H1 (cell line): ENCODE measurements at regions not wholly inside any gene's neighbourhood (a gene's known extent, or its start where the extent isn't known, plus 50 kb on each side); places are given as distances from the start of the nearest gene placed in this dataset.

ENCODE experiments used
- CHD2 ChIP-seq: IDR thresholded peaks from 2 replicates; pipeline ENCODE4 v1.6.1; 2012; ENCODE audit warnings: low read length, improper control_type of control experiment
- JUND ChIP-seq: IDR thresholded peaks from 2 replicates; pipeline ENCODE4 v1.6.1; 2011; ENCODE audit warnings: mild to moderate bottlenecking, improper control_type of control experiment, low read length

- TF ChIP-seq JUND (no peak), CHD2 (no peak)
These were observed 118.8 kb downstream of the FSCB start (continued) for GRCh38 chr14:44388306-44388705.
